ENCODE measurements at regions not wholly inside any gene's neighbourhood (a gene's known extent, or its start where the extent isn't known, plus 50 kb on each side); places are given as distances from the start of the nearest gene placed in this dataset.

DNA sequence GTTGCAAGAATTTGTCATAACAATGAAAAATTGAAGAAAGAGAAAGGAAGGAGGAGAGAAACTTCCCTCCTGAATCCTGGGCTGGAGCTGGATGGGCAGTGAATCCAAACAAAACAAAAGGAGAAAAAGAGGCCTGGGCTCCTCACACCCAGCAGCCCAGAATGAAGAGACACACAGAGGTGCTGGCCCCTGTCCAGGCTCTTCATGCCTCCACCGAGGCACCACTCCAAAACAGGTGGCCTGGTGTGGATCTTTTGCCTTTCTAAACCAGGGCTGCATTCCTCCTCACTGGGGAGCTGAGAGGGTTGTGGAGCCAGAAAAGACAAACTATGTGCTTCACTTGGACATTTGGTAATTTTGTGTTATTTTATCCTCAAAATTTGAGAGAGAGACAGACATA, 76.0 kb downstream of the FAM124B start:
- H2AFZ ChIP-seq = no peak overlapping the region
- H3K27ac ChIP-seq = no peak overlapping the region
- 44% methylated on average over 1 of the region's 1 CpG for WGBS (ENCODE audit: low lambda C conversion rate, missing lambda C conversion rate)
- DNase-seq (ENCODE audit: low spot score) = no peak
- no peaks in the 10 kb centered on the region for H3K79me2 ChIP-seq
- H4K20me1 ChIP-seq (ENCODE audit: insufficient read depth, poor library complexity, severe bottlenecking) = no peaks in the 10 kb centered on the region
- H3K4me3 ChIP-seq = no peak overlapping the region
- no peaks in the 10 kb centered on the region for H3K4me1 ChIP-seq (ENCODE audit: insufficient read depth)
- no peak for TF ChIP-seq EZH2phosphoT487 (IDR thresholded peaks at IDR 0.05; ENCODE audit: low read depth, severe bottlenecking, unreplicated experiment)
- H3K9me3 ChIP-seq (ENCODE audit: low read depth) = no peaks in the 10 kb centered on the region
- H3K4me2 ChIP-seq = no peak overlapping the region
- no peaks in the 10 kb centered on the region for H3K36me3 ChIP-seq (replicated peaks; ENCODE audit: insufficient read depth, low read depth)
- no peaks in the 10 kb centered on the region for H3K9me2 ChIP-seq (replicated peaks; ENCODE audit: insufficient read depth)
- peaks cover 23% of the 10 kb centered on the region for H3K27me3 ChIP-seq

DNA sequence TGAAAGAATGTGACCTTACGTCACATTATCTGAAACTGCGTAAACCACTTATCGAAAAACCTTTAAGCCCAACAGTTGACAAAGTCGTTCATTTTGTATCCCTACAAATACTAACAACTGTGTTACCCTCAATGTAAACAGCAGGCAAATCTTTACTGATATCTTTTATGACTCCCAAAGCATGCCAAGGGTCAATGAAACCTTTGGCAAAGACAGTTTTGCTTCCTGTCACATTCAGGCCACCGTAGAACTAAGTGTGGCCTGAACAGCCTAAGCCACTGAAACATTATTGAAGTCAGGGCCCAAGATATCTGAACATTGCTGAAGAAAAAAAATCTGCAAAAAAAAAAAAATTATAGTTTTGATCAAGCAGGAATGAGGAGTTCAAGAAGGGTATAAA, 77.3 kb downstream of the FAM124B start:
- no peaks in the 10 kb centered on the region for H3K9me2 ChIP-seq (replicated peaks; ENCODE audit: insufficient read depth)
- H3K4me2 ChIP-seq = no peak overlapping the region
- TF ChIP-seq EZH2 (IDR thresholded peaks at IDR 0.05; ENCODE audit: borderline replicate concordance) = no peak
- TF ChIP-seq EZH2phosphoT487 (IDR thresholded peaks at IDR 0.05; ENCODE audit: low read depth, severe bottlenecking, unreplicated experiment) = peak; percentile 57
- H3K9me3 ChIP-seq (ENCODE audit: low read depth) = no peaks in the 10 kb centered on the region
- H2AFZ ChIP-seq = no peak overlapping the region
- 64% methylated on average over 5 of the region's 5 CpGs for WGBS (ENCODE audit: low lambda C conversion rate, missing lambda C conversion rate)
- no peaks in the 10 kb centered on the region for H3K4me1 ChIP-seq (ENCODE audit: insufficient read depth)
- H3K27ac ChIP-seq = no peak overlapping the region
- H3K79me2 ChIP-seq = no peaks in the 10 kb centered on the region
- no peak overlapping the region for H3K4me3 ChIP-seq
- no peak for DNase-seq (ENCODE audit: low spot score)
- H3K27me3 ChIP-seq = peaks cover 26% of the 10 kb centered on the region
- no peaks in the 10 kb centered on the region for H3K36me3 ChIP-seq (replicated peaks; ENCODE audit: insufficient read depth, low read depth)
- H4K20me1 ChIP-seq (ENCODE audit: insufficient read depth, poor library complexity, severe bottlenecking) = no peaks in the 10 kb centered on the region

DNA sequence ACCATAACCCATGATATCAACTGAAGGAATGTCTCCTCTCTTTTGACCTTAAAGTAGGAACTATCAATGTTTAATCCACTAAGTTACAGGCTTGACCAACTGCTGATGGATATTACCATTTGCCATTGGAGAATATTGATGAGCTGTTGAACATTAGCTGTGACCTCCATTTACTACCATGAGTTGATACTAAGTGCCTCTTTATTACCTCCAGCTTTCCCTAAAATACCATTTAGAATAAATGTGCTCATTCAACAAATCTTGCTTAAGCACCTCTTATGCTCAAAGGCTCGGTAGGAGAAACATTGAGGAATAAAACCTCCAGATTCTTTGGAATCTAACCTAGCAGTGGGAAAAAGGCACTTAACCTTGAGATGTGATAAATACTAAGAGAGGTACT, 81.2 kb downstream of the FAM124B start:
- Histone ChIP-seq H3K36me3 (replicated peaks; ENCODE audit: insufficient read depth, low read depth) (no peaks in the 10 kb centered on the region), H2AFZ (no peak overlapping the region), H3K27ac (no peak overlapping the region), H3K27me3 (peaks cover 31% of the 10 kb centered on the region), H3K79me2 (no peaks in the 10 kb centered on the region), H3K4me3 (no peak overlapping the region), H3K4me1 (ENCODE audit: insufficient read depth) (no peaks in the 10 kb centered on the region), H3K9me3 (ENCODE audit: low read depth) (no peaks in the 10 kb centered on the region), H4K20me1 (ENCODE audit: insufficient read depth, poor library complexity, severe bottlenecking) (no peaks in the 10 kb centered on the region), H3K9me2 (replicated peaks; ENCODE audit: insufficient read depth) (no peaks in the 10 kb centered on the region), H3K4me2 (no peak overlapping the region)
- 74% methylated on average over 1 of the region's 1 CpG for WGBS (ENCODE audit: low lambda C conversion rate, missing lambda C conversion rate)
- TF ChIP-seq, protein P1, sequence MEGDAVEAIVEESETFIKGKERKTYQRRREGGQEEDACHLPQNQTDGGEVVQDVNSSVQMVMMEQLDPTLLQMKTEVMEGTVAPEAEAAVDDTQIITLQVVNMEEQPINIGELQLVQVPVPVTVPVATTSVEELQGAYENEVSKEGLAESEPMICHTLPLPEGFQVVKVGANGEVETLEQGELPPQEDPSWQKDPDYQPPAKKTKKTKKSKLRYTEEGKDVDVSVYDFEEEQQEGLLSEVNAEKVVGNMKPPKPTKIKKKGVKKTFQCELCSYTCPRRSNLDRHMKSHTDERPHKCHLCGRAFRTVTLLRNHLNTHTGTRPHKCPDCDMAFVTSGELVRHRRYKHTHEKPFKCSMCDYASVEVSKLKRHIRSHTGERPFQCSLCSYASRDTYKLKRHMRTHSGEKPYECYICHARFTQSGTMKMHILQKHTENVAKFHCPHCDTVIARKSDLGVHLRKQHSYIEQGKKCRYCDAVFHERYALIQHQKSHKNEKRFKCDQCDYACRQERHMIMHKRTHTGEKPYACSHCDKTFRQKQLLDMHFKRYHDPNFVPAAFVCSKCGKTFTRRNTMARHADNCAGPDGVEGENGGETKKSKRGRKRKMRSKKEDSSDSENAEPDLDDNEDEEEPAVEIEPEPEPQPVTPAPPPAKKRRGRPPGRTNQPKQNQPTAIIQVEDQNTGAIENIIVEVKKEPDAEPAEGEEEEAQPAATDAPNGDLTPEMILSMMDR (IDR thresholded peaks at IDR 0.05; ENCODE audit: poor library complexity) = no peak
- no peak for TF ChIP-seq EZH2 (IDR thresholded peaks at IDR 0.05; ENCODE audit: borderline replicate concordance)
- no peak for TF ChIP-seq EZH2phosphoT487 (IDR thresholded peaks at IDR 0.05; ENCODE audit: low read depth, severe bottlenecking, unreplicated experiment)
- no peak for DNase-seq (ENCODE audit: low spot score)

DNA sequence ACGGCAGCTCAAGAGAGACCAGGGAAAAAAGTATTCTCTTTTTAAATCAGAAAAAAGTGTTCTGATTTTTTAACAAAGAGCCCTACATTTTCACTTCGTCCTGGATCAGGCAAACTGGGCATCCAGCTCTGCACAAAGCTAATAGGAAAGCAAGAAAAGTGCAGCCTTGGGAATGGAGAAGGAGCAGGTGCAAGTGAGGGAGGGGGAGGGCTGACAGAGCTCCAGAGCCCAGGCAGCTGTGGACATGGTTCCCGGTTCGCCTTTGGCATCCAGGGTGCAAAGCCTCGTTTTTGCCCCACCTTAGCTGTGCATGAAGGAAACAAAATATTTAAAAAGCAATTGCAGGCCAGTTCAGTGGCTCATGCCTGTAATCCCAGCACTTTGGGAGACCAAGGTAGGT, 82.2 kb downstream of the FAM124B start:
- Histone ChIP-seq H3K79me2 (no peaks in the 10 kb centered on the region), H3K36me3 (replicated peaks; ENCODE audit: insufficient read depth, low read depth) (no peaks in the 10 kb centered on the region), H3K27ac (no peak overlapping the region), H2AFZ (no peak overlapping the region), H3K9me2 (replicated peaks; ENCODE audit: insufficient read depth) (no peaks in the 10 kb centered on the region), H3K4me3 (no peak overlapping the region), H3K4me1 (ENCODE audit: insufficient read depth) (no peaks in the 10 kb centered on the region), H3K27me3 (peaks cover 31% of the 10 kb centered on the region), H3K4me2 (no peak overlapping the region), H4K20me1 (ENCODE audit: insufficient read depth, poor library complexity, severe bottlenecking) (no peaks in the 10 kb centered on the region), H3K9me3 (ENCODE audit: low read depth) (no peaks in the 10 kb centered on the region)
- DNase-seq (ENCODE audit: low spot score) = no peak
- 88% methylated on average over 5 of the region's 5 CpGs for WGBS (ENCODE audit: low lambda C conversion rate, missing lambda C conversion rate)
- TF ChIP-seq, protein P1 (IDR thresholded peaks at IDR 0.05; ENCODE audit: poor library complexity) = no peak
- no peak for TF ChIP-seq EZH2phosphoT487 (IDR thresholded peaks at IDR 0.05; ENCODE audit: low read depth, severe bottlenecking, unreplicated experiment)
- no peak for TF ChIP-seq EZH2 (IDR thresholded peaks at IDR 0.05; ENCODE audit: borderline replicate concordance)

Data from hepatocyte (in vitro differentiated cells).